Caco-2 (cell line): ENCODE measurements at regions not wholly inside any gene's neighbourhood (a gene's known extent, or its start where the extent isn't known, plus 50 kb on each side); places are given as distances from the start of the nearest gene placed in this dataset.

Experiments
- BruUV-seq: library from RNA; stranded (reverse); fragments of 400-500 nt; replicated peaks from 2 replicates; lab custom pipeline; 2021; lab: Mats Ljungman, UMichigan
- CTCF ChIA-PET: fragments of 300-600 bp; sonication (Branson Sonifier 250); formaldehyde crosslinking; loops from one replicate; lab custom pipeline; 2022; ENCODE audit warnings: antibody characterized with exemption; lab: Charles Lee
- POLR2A ChIA-PET: fragments of 300-600 bp; sonication (Branson Sonifier 250); formaldehyde crosslinking; loops from one replicate; lab custom pipeline; 2022; ENCODE audit warnings: antibody characterized with exemption; lab: Charles Lee
- DNase-seq, 2 experiments: peaks; one replicate each; pipeline versions ENCODE4 v3.0.0 to v3.0.0-alpha.2; 2020 to 2022
- H3K27me3 ChIP-seq: replicated peaks from 2 replicates; pipeline ENCODE4 v1.6.0; 2011; ENCODE audit warnings: low read length; ENCODE audit not compliant: control insufficient read depth, insufficient read depth
- H3K36me3 ChIP-seq: 2 replicates; pipeline ENCODE4 v1.5.1; 2011; ENCODE audit warnings: low read length; ENCODE audit not compliant: control insufficient read depth, insufficient read depth
- H3K4me1 ChIP-seq: fragments of 250-450 bp; sonication (Bioruptor Pico); 2 replicates; pipeline ENCODE4 v1.5.1; 2020; ENCODE audit warnings: mild to moderate bottlenecking
- H3K4me3 ChIP-seq: 2 replicates; pipeline ENCODE4 v1.5.1; 2011; ENCODE audit warnings: low read depth, mild to moderate bottlenecking, control low read depth, low read length
- H3K9me3 ChIP-seq: fragments of 250-450 bp; sonication (Bioruptor Pico); 2 replicates; pipeline ENCODE4 v1.5.1; 2020; ENCODE audit warnings: mild to moderate bottlenecking, moderate library complexity
- H3K27ac Mint-ChIP-seq: one replicate; pipeline ENCODE4 v1.8.0; 2022; ENCODE audit warnings: mixed read lengths; ENCODE audit not compliant: unreplicated experiment
- H3K27me3 Mint-ChIP-seq: one replicate; pipeline ENCODE4 v1.8.0; 2022; ENCODE audit warnings: mixed read lengths; ENCODE audit not compliant: insufficient read depth, unreplicated experiment
- H3K36me3 Mint-ChIP-seq: one replicate; pipeline ENCODE4 v1.8.0; 2022; ENCODE audit warnings: mild to moderate bottlenecking, mixed read lengths; ENCODE audit not compliant: insufficient read depth, unreplicated experiment
- H3K4me1 Mint-ChIP-seq: one replicate; pipeline ENCODE4 v1.8.0; 2022; ENCODE audit warnings: low read depth, mixed read lengths; ENCODE audit not compliant: unreplicated experiment
- H3K4me3 Mint-ChIP-seq: one replicate; pipeline ENCODE4 v1.8.0; 2022; ENCODE audit warnings: mild to moderate bottlenecking, moderate library complexity, mixed read lengths; ENCODE audit not compliant: unreplicated experiment
- H3K9me3 Mint-ChIP-seq: one replicate; pipeline ENCODE4 v1.8.0; 2022; ENCODE audit warnings: mixed read lengths; ENCODE audit not compliant: unreplicated experiment
- CTCF ChIP-seq, 2 experiments: fragments of 200-600 bp in 1 of 2; IDR thresholded peaks; 1 replicate in 1 of 2; 2 replicates in 1 of 2; pipeline versions ENCODE4 v1.5.1 to v1.8.0; 2011 to 2022; ENCODE audit warnings: antibody characterized with exemption in 1 of 2, control low read depth in 1 of 2, inconsistent platforms in 1 of 2, low read depth in 1 of 2, low read length in 1 of 2, mild to moderate bottlenecking in 1 of 2, moderate library complexity in 1 of 2; ENCODE audit not compliant: insufficient read depth in 1 of 2, severe bottlenecking in 1 of 2, unreplicated experiment in 1 of 2
- intact Hi-C: fragments of 100-400 bp; cut with micrococcal nuclease; formaldehyde crosslinking; loops from one replicate; pipeline ENCODE4 v1.10.0; 2022; ENCODE audit not compliant: unreplicated experiment

DNA sequence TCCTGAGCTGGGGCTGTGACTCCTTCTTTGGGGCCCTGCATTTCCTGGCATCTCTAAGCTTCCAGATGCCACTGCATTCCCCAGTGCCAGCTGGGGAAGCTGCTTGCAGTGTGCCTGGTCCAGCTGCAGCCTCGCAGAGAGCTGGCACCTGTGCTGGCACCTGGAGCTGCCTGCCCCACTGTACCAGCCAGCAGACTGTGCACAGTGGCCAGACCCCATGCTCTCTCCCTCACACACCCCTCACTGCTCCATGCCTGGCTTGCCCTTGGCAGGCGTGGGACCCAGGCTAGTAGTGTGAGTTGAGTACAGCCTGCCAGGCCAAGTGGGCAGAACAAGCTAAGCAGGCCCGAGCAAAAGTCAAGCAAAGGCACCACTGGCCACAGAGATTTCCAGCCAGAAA, 327.5 kb downstream of the NDFIP2 start:
- CTCF ChIA-PET = no interaction called here
- Mint-ChIP-seq H3K27me3 (no peaks in the 10 kb centered on the region), H3K36me3 (peaks cover 5% of the 10 kb centered on the region), H3K27ac (peak overlapping the region; percentile 88), H3K9me3 (peaks cover 29% of the 10 kb centered on the region), H3K4me3 (no peak overlapping the region), H3K4me1 (peaks cover 40% of the 10 kb centered on the region)
- Histone ChIP-seq H3K9me3 (no peaks in the 10 kb centered on the region), H3K4me3 (no peak overlapping the region), H3K27me3 (no peaks in the 10 kb centered on the region), H3K4me1 (peaks cover 36% of the 10 kb centered on the region), H3K36me3 (no peaks in the 10 kb centered on the region)
- no TSS peak for BruUV-seq
- intact Hi-C loops = no loop called here
- no peak for TF ChIP-seq CTCF (IDR thresholded peaks at IDR 0.05; ENCODE audit: insufficient read depth in 1 of 2, low read depth in 1 of 2, low read length in 1 of 2, severe bottlenecking in 1 of 2, unreplicated experiment in 1 of 2)
- DNase-seq = no peak
- POLR2A ChIA-PET = no interaction called here

DNA sequence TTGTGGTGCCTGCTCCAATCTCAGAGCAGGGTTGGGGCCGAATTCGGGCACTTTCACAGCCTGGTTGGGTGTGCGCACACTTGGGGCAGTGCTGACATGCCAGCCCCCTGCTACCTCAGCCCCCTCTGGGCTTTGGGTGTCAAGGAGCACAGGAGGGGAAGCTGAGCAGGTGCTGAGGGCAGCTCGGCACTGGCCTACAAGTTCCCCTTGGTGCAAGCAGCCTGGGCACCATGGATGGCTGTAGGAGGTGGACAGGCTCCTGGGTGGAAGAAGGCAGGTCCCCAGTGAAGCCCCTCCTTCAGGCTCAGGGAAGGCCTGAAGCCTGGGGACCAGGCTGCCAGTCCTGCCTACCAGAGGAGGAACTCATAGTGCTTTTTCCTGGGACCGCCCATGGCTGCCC, 326.6 kb downstream of the NDFIP2 start:
- Mint-ChIP-seq H3K27me3 (no peaks in the 10 kb centered on the region), H3K36me3 (peaks cover 5% of the 10 kb centered on the region), H3K4me1 (peaks cover 39% of the 10 kb centered on the region), H3K9me3 (peaks cover 26% of the 10 kb centered on the region), H3K27ac (no peak overlapping the region), H3K4me3 (no peak overlapping the region)
- no peaks in the 10 kb centered on the region for H3K27me3 ChIP-seq
- POLR2A ChIA-PET = no interaction called here
- TF ChIP-seq CTCF (IDR thresholded peaks at IDR 0.05; ENCODE audit: insufficient read depth in 1 of 2, low read depth in 1 of 2, low read length in 1 of 2, severe bottlenecking in 1 of 2, unreplicated experiment in 1 of 2) = no peak
- no peaks in the 10 kb centered on the region for H3K36me3 ChIP-seq
- intact Hi-C loops = no loop called here
- H3K4me3 ChIP-seq = no peak overlapping the region
- BruUV-seq = no TSS peak
- DNase-seq = no peak
- peaks cover 36% of the 10 kb centered on the region for H3K4me1 ChIP-seq
- H3K9me3 ChIP-seq = no peaks in the 10 kb centered on the region
- CTCF ChIA-PET = no interaction called here

DNA sequence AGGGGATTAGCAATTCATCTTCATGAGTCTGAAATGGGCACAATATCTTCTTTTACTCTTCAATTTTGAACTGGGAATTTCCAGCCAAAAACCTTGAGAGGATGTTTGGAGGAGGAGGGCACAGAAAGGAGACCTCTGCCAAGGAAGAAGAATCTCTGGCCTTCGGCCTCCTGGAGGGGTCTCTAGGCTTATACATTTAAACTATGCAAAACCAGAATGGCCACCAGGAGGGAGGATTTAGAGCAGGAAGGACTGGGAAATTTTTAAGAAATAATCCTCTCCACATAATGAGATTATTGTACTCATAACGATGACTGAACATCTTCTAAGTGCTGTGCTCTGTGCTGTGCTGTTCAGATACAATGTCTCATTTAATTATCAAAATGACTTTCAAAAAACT, 325.9 kb downstream of the NDFIP2 start:
- Mint-ChIP-seq H3K27ac (no peak overlapping the region), H3K4me1 (peaks cover 32% of the 10 kb centered on the region), H3K36me3 (peaks cover 5% of the 10 kb centered on the region), H3K9me3 (peaks cover 19% of the 10 kb centered on the region), H3K27me3 (no peaks in the 10 kb centered on the region), H3K4me3 (no peak overlapping the region)
- Histone ChIP-seq H3K4me1 (peaks cover 29% of the 10 kb centered on the region), H3K4me3 (no peak overlapping the region), H3K36me3 (no peaks in the 10 kb centered on the region), H3K27me3 (no peaks in the 10 kb centered on the region), H3K9me3 (no peaks in the 10 kb centered on the region)
- ChIA-PET POLR2A (no interaction called here), CTCF (no interaction called here)
- DNase-seq = no peak
- TF ChIP-seq CTCF (IDR thresholded peaks at IDR 0.05; ENCODE audit: insufficient read depth in 1 of 2, low read depth in 1 of 2, low read length in 1 of 2, severe bottlenecking in 1 of 2, unreplicated experiment in 1 of 2) = no peak
- BruUV-seq = no TSS peak
- intact Hi-C loops = no loop called here
